GM19452 (cell line): ENCODE measurements at regions not wholly inside any gene's neighbourhood (a gene's known extent, or its start where the extent isn't known, plus 50 kb on each side); places are given as distances from the start of the nearest gene placed in this dataset.
"Not testable (repeated sequence)": the region's sequence is repeated elsewhere in the genome, so short reads cannot be mapped to it uniquely, and the experiment has no call there.

Experiments used
- ATAC-seq: cut with Tn5 transposase; IDR thresholded peaks from one replicate; pipeline ENCODE4 v1.9.1; 2021; ENCODE audit not compliant: unreplicated experiment

- ATAC-seq = no peak
Observed at GRCh38 chr12:19819231-19819630, 379.9 kb downstream of the AEBP2 start.

DNA sequence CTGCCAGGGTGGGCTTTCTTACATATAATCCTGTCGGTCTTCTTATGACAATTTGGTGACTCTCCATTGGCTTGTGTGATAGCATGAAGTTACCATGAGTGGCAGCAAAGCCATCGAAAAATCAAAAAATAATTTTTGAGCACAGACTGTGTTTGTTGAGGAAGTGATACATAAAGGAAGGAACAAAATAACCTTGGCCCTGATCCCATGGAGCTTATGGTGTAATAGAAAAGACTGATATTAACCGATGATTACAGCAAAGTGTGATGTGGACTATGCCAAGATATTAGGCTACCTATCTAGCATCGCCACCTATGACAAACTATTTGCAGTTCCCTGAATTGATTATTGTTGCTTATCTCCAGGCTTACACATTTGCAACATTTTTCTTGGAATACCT, 383.2 kb downstream of the AEBP2 start:
- ATAC-seq = no peak

DNA sequence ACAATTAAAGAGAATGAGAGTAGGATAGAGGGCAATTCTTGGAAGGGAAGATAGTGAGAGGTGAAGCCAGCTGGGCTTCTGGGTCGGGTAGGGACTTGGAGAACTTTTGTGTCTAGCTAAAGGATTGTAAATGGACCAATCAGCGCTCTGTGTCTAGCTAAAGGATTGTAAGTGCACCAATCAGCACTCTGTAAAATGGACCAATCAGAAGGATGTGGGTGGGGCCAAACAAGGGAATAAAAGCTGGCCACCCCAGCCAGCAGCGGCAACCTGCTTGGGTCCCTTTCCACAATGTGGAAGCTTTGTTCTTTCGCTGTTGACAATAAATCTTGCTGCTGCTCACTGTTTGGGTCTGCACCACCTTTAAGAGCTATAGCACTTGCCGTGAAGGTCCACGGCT, 384.0 kb downstream of the AEBP2 start:
- not testable (repeated sequence) for ATAC-seq

GRCh38 chr12:19826980-19827550, 387.8 kb downstream of the AEBP2 start:
- no peak for ATAC-seq

DNA sequence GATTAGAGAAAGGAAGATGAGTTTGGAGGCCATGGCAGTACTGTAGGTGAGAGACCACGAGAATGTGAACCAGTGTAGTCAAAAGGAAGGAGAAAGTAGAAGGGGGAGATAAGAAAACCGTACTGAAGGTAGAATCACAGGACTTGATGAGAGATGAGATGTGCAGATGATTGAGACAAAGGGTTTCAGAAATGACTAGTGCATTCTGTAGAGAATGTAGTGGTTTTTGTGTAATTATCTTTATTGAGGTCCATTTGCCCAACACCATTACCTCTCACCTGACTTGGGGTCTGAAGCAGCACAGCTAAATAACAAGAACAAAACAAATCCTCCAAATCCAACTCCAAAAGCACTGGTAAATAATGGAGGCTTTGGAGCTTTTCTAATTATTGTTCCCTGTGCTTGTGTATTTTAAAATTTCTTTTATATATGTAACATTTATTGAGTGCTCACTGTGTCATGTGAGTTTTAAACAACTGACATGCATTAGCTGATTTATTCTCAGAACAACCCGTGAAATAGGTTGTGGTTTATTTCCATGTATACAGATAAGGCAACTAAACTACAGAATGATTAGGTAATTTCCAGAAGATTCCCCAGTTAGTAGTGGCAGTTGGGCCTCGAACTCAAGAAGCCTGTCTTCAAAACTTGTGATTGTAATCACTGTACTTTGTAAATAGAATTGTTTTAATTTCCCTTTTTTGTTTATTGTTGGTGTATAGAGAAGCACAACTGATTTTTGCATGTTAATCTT, 390.0 kb downstream of the AEBP2 start:
- ATAC-seq = no peak

GRCh38 chr12:19830446-19830845, 391.2 kb downstream of the AEBP2 start:
- no peak for ATAC-seq

GRCh38 chr12:19833775-19834501, 394.6 kb downstream of the AEBP2 start:
- no peak for ATAC-seq

DNA sequence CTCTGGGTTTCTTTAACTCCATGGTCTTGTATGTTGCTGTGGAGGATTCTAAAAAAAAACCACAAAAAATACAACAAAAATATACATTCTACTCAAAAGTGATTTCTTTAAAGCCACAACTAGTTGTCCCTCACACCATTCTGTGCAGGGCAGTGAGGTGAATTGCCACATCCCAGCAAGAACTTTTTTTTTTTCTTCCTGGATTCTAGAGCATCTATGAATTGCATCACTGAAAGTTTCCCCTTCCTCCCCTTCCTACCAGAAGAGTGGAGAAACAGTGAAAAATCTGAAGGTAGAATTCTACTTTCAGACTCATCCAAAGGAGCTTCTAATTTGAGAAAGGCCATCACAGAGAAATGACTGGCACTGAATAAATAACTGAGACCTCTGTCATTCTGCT, 395.3 kb downstream of the AEBP2 start:
- ATAC-seq = no peak

DNA sequence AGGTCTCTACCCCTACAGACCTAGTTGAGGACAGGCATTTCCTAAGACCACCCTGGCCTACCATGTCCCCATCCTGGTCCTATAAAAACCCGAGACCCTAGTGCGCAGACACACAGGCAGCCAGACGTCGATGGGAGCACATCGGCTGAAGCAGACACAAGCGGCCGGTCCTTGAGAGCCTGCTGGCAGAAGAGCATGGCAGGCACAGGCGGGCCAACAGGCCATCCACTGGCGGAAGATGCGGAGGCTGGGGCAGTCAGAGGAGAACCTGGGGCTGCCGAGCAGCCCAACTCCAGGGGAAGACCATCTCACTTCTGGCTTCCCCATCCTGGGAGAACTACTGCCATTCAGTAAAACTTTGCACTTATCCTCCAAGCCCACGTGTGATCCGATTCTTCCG, 396.8 kb downstream of the AEBP2 start:
- no peak for ATAC-seq

DNA sequence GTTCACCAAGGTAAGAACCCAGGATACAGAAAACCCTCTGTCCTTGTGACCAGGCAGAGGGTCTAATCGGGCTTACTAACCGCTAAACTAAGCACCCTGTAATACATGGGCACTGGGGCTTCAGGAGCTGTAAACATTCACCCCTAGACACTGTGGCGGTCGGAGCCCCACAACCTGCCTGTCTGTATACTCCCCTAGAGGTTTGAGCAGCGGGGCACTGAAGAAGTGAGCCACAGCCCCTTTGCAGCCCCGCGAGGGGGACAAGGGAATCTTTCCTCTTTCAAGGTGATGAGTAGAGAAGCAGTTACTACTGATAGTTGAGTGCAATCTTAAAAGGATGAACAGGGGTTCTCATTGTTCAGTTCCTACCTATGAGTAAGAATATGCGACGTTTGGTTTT, 397.2 kb downstream of the AEBP2 start:
- no peak for ATAC-seq

GRCh38 chr12:19837543-19837942, 398.3 kb downstream of the AEBP2 start:
- no peak for ATAC-seq

- ATAC-seq = no peak
Observed at GRCh38 chr12:19841451-19841850, 402.2 kb downstream of the AEBP2 start.

GRCh38 chr12:19842116-19842515, 402.8 kb downstream of the AEBP2 start:
- no peak for ATAC-seq

- no peak for ATAC-seq
Observed at GRCh38 chr12:19844224-19844623, 404.9 kb downstream of the AEBP2 start.

DNA sequence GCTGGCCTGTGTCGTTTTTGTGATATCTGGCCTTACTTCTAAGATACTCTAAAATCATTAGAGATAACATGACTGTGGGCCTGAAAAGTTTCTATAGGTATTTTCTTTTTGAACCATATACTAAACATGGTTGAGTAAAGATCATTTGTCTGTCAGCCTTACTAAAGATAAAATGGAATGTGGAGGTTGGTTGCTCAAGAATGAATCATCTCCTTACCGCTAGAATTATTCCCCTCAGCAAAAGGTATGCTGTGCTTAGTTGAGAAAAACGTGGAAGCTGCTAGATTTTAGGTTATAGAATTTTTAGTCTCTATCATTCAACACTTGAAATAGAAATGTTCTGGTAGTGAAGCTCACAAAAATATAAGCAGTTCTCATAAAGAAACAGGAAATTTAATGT, 407.3 kb downstream of the AEBP2 start:
- ATAC-seq = no peak

- no peak for ATAC-seq
Observed at GRCh38 chr12:19847294-19848059, 408.2 kb downstream of the AEBP2 start.

DNA sequence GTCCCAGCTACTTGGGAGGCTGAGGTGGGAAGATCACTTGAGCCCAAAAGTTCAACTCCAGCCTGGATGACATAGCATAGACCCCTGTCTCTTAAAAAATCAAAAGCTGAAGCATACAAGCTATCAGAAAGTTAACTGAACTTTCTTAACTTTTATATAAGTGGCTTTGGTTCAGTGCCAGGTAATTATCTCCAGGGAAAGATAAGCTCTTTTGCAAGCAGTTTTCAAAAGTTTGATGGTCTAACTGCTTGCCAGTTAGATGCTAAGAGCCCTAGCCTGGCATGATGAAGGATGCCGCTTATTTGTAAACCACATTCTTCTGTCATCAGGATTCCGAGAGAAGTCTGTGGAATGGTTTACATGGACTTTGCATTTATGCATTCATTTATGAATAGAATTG, 409.1 kb downstream of the AEBP2 start:
- ATAC-seq = no peak

DNA sequence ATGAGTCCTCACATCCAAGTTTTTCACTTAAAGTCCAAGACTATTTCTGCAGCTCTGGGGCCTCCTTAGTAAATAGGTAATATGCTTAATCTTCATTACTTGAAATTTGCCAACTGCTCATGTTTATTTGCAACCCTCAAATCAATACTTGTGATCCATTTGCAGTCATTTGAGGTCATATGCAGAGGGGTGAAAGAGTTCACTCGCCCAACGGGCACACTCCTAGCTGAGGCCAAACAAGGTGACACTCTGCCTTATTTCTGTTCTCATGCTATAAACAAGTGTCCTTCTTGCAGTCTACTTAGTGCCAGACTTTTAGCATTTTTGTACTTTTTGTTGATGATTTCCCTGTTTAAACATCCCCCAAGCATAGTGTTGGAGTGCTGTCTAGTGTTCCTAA, 409.9 kb downstream of the AEBP2 start:
- no peak for ATAC-seq

DNA sequence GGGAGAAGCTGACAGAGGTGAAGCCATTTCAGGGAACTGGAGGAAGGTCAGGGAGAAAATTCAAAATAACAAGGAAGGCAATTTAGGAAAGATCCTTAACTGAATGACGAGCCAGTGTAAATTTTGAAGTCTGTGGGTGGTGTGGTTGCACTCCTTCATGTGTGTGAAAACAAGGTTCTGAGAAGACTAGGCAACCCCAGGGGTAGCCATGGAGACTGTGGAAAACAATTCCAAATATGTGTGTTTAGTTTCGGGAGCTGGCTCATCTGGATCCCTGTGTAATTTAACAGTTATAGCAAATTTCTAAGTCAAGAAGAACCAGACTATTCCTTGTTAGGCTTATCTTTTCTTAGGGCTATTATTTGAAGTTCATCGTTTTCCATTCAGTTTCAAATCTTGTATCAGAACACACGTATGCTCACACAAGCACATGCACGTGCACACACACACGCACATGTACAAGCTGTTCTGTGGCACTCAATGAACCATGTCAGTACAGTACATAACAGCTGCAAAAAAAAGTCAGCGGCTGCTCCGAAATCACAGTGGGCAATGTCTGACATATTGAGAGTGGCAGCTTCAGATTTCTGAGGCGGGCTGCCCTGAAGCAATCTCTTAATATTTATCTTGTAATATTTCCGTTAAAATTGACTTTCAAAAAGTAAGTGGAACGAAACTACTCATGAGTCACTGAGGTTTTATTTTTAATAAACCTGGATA, 411.2 kb downstream of the AEBP2 start:
- ATAC-seq = no peak

- ATAC-seq = no peak
Observed at GRCh38 chr12:19852100-19852855, 413.0 kb downstream of the AEBP2 start.
